Kidney epithelial cell (primary cell): ENCODE measurements at regions not wholly inside any gene's neighbourhood (a gene's known extent, or its start where the extent isn't known, plus 50 kb on each side); places are given as distances from the start of the nearest gene placed in this dataset.

Source experiments
- DNase-seq: peaks from one replicate; pipeline ENCODE4 v3.0.0-alpha.2; 2010; ENCODE audit warnings: low read depth
- H3K27me3 ChIP-seq: 2 replicates; pipeline ENCODE4 v1.6.0; 2011; ENCODE audit warnings: low read length; ENCODE audit not compliant: control insufficient read depth, insufficient read depth
- H3K36me3 ChIP-seq: 2 replicates; pipeline ENCODE4 v1.5.1; 2011; ENCODE audit warnings: low read length; ENCODE audit not compliant: control insufficient read depth, insufficient read depth
- H3K4me3 ChIP-seq: 2 replicates; pipeline ENCODE4 v1.5.1; 2011; ENCODE audit warnings: low read depth, mild to moderate bottlenecking, control low read depth, low read length
- TF ChIP-seq, protein P1 (sequence below): IDR thresholded peaks from 2 replicates; pipeline ENCODE4 v1.5.1; 2011; ENCODE audit warnings: mild to moderate bottlenecking, moderate library complexity, low read length, control low read depth, inconsistent platforms; ENCODE audit not compliant: insufficient read depth, poor library complexity, severe bottlenecking

DNA sequence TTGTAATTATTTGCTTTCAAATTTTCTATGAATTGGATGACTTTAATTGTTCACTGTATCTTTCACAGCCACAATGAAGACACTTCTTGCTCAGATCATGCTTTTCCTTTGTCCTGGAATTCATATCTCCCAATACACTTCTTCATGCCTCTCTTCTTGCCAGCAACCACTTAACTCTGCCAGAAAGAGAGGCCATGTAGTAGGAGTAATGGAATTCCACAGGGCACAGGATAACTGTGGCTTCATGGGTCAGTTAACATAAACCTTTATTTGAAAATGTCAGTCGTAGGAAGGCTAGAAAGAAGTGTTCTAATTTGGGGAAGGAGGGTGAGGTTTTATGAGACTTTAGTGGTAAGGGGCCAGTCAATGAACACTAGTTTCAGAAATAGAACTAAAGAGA, 190.3 kb downstream of the TMEM167A start:
- no peak overlapping the region for H3K4me3 ChIP-seq
- DNase-seq: peak; percentile 31
- TF ChIP-seq, protein P1, sequence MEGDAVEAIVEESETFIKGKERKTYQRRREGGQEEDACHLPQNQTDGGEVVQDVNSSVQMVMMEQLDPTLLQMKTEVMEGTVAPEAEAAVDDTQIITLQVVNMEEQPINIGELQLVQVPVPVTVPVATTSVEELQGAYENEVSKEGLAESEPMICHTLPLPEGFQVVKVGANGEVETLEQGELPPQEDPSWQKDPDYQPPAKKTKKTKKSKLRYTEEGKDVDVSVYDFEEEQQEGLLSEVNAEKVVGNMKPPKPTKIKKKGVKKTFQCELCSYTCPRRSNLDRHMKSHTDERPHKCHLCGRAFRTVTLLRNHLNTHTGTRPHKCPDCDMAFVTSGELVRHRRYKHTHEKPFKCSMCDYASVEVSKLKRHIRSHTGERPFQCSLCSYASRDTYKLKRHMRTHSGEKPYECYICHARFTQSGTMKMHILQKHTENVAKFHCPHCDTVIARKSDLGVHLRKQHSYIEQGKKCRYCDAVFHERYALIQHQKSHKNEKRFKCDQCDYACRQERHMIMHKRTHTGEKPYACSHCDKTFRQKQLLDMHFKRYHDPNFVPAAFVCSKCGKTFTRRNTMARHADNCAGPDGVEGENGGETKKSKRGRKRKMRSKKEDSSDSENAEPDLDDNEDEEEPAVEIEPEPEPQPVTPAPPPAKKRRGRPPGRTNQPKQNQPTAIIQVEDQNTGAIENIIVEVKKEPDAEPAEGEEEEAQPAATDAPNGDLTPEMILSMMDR: no peak
- no peaks in the 10 kb centered on the region for H3K36me3 ChIP-seq
- H3K27me3 ChIP-seq: no peaks in the 10 kb centered on the region

DNA sequence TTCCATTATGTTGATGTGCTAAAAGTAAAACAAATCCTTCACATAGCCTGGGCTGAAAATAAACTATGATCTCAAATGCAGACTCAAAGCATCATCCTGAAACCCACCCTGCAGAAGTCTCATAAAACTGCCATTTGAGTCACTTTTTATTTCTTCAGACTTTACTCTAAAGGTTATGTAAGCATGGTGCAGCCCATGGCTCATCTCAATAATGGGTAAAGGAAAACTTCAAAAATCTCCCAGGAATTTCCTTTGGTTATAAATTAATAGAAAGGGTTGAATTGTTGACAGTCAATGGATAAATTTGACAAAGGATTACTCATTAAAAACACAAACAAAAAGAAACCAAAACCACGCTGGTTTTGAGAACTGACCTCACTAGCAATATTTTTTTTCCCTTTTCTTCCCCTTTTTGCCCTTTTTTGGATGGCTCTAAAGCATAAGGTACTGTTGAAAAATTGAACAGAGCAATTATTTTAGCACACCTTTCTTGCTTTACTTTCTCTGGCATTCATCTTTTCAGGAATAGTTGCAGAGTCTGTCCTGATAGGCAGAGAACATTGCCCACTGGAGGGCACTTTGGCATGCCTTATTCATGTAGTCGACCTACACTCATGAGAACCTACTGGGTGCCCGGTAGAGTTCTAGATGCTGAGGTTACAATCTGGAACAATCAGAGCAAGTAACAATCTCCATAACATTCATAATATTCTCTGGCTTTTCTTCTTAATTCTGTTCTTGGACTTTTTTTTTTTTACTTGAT, 191.4 kb downstream of the TMEM167A start:
- H3K27me3 ChIP-seq: no peaks in the 10 kb centered on the region
- DNase-seq: peak; percentile 70
- H3K4me3 ChIP-seq: no peak overlapping the region
- TF ChIP-seq, protein P1: peak; percentile 43
- H3K36me3 ChIP-seq: no peaks in the 10 kb centered on the region

DNA sequence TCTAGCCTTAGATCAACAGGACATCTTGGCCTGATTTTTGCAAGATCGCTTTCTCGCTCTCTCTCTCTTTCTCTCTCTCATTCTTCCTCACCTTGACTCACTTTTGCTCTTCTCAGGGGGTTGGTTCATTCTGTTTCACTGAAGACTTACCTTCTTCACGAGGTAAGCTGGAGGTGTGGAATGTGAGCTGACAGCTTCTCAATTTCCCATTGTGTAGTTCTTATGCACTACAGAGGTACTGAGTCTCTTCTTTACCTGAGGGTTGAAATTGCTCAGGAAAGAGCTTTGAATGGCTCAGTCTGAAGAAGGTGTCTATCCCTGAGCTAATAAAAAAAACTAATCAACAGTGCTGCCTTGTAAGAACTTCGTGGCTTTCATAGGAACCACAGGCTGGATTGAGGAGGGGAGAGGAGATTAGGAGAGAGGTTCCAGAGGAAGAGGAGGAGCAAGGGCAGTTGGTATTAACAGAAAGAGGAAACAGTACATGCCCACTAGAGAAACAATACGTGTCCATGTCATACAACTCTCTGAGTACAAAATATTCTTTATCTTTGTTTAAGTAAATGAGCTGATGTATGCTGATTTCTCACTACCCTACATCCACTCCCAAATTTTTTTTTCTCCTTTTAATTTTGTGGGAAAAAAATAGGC, 192.2 kb downstream of the TMEM167A start:
- H3K36me3 ChIP-seq: no peaks in the 10 kb centered on the region
- no peak overlapping the region for H3K4me3 ChIP-seq
- TF ChIP-seq, protein P1: no peak
- no peak for DNase-seq
- H3K27me3 ChIP-seq: no peaks in the 10 kb centered on the region

DNA sequence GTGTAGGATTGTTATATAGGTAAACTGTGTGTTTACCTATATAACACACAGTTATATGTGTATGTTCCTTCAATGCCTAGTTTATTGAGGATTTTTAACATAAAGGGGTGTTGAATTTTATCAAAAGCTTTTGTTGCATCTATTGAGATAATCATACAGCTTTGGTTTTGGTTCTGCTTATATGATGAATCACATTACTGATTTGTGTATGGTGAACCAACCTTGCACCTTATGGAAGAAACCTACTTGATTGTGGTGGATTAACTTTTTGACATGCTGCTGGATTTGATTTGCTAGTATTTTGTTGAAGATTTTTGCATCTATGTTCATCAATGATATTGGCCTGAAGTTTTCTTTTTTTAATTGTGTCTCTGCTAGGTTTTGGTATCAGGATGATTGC, 194.9 kb downstream of the TMEM167A start:
- no peaks in the 10 kb centered on the region for H3K27me3 ChIP-seq
- H3K36me3 ChIP-seq: no peaks in the 10 kb centered on the region
- TF ChIP-seq, protein P1: no peak
- no peak for DNase-seq
- no peak overlapping the region for H3K4me3 ChIP-seq

DNA sequence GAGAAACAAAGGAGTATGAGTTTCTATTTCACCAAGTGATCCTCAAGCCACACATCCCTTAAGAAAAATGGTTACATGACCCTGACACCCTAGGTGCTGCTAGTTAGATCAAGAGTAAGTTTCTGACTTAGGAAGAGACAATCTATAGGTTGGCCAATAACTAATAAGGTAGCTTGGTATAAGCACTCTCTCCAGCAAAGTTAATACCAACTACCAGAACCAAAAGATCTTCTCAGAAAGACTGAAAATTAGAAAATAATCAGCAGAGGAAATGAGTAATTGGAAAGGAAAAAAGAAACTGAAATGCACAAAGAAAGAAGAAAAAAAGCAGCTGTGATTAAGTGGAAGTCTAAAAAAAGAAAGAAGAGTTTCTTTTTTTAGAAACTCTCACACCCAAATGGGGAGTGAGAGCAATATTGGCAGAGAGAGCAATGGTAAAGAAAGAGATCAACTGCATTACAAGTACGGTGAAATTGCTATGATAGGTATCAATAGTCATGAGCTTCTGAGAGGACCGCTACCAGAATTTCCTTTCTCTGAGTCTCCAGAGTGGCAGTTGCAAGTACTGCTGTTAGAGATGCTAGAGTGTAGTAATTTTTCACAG, 195.5 kb downstream of the TMEM167A start:
- no peak overlapping the region for H3K4me3 ChIP-seq
- TF ChIP-seq, protein P1: no peak
- no peak for DNase-seq
- H3K36me3 ChIP-seq: no peaks in the 10 kb centered on the region
- H3K27me3 ChIP-seq: no peaks in the 10 kb centered on the region

DNA sequence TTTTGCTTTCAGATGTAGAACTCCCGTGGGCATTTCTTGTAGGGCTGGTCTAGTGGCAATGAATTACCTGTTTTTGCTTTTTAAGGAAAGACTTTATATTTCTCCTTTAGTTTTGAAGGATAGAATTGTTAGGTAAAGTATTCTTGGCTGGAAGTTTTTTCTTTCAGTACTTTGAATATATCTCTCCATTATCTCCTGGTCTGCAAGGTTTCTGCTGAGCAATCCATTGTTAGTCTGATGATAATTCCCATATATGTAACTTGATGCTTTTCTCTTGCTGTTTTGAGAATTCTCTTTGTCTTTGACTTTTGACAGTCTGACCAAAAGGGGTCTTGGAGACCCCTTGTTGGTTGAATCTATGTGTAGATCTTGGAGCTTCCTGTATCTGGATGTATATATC, 198.1 kb downstream of the TMEM167A start:
- TF ChIP-seq, protein P1: no peak
- DNase-seq: no peak
- no peaks in the 10 kb centered on the region for H3K36me3 ChIP-seq
- no peak overlapping the region for H3K4me3 ChIP-seq
- no peaks in the 10 kb centered on the region for H3K27me3 ChIP-seq
